ENCODE measurements at regions not wholly inside any gene's neighbourhood (a gene's known extent, or its start where the extent isn't known, plus 50 kb on each side); places are given as distances from the start of the nearest gene placed in this dataset.
"Not testable (repeated sequence)": the region's sequence is repeated elsewhere in the genome, so short reads cannot be mapped to it uniquely, and the experiment has no call there.

GRCh38 chr3:163335429-163335828 lies 1742.9 kb downstream of the SI start:
- DNase-seq = no peak

GRCh38 chr3:163328680-163329079 lies 1749.6 kb downstream of the SI start:
- DNase-seq = no peak

GRCh38 chr3:163327086-163327485 lies 1751.2 kb downstream of the SI start:
- no peak for DNase-seq

- no peak for DNase-seq
Observed at GRCh38 chr3:163315786-163316185, 1762.5 kb downstream of the SI start.

GRCh38 chr3:163306405-163306804 lies 1771.9 kb downstream of the SI start:
- no peak for DNase-seq

- DNase-seq = no peak
Observed at GRCh38 chr3:163273694-163274093, 1777.1 kb downstream of the OTOL1 start.

- DNase-seq = no peak
Observed at GRCh38 chr3:163266731-163267130, 1770.1 kb downstream of the OTOL1 start.

GRCh38 chr3:163261618-163262017 lies 1765.0 kb downstream of the OTOL1 start:
- DNase-seq = no peak

GRCh38 chr3:163261056-163261455 lies 1764.4 kb downstream of the OTOL1 start:
- DNase-seq = no peak

- DNase-seq = no peak
Observed at GRCh38 chr3:163218336-163218735, 1721.7 kb downstream of the OTOL1 start.

GRCh38 chr3:163213838-163214237 lies 1717.2 kb downstream of the OTOL1 start:
- DNase-seq = no peak

GRCh38 chr3:163196815-163197374 lies 1700.3 kb downstream of the OTOL1 start:
- no peak for DNase-seq

- DNase-seq = no peak
Observed at GRCh38 chr3:163196245-163196644, 1699.6 kb downstream of the OTOL1 start.

GRCh38 chr3:163185721-163186350 lies 1689.2 kb downstream of the OTOL1 start:
- no peak for DNase-seq

GRCh38 chr3:163175970-163176369 lies 1679.4 kb downstream of the OTOL1 start:
- no peak for DNase-seq

GRCh38 chr3:163172513-163172912 lies 1675.9 kb downstream of the OTOL1 start:
- not testable (repeated sequence) for DNase-seq

GRCh38 chr3:163166197-163166596 lies 1669.6 kb downstream of the OTOL1 start:
- DNase-seq = no peak

- no peak for DNase-seq
Observed at GRCh38 chr3:163159306-163159705, 1662.7 kb downstream of the OTOL1 start.

- DNase-seq = no peak
Observed at GRCh38 chr3:163139600-163139999, 1643.0 kb downstream of the OTOL1 start.

- DNase-seq = no peak
Observed at GRCh38 chr3:163138258-163138657, 1641.7 kb downstream of the OTOL1 start.

GRCh38 chr3:163132111-163132510 lies 1635.5 kb downstream of the OTOL1 start:
- DNase-seq = no peak

- DNase-seq = no peak
Observed at GRCh38 chr3:163129287-163129686, 1632.7 kb downstream of the OTOL1 start.

GRCh38 chr3:163126115-163126514 lies 1629.5 kb downstream of the OTOL1 start:
- no peak for DNase-seq
